GM19468 (cell line): ENCODE measurements at regions not wholly inside any gene's neighbourhood (a gene's known extent, or its start where the extent isn't known, plus 50 kb on each side); places are given as distances from the start of the nearest gene placed in this dataset.
A peak's percentile ranks its signal among the peaks of the same experiment; 100 is the strongest.

Experiments used
- ATAC-seq: cut with Tn5 transposase; IDR thresholded peaks from one replicate; pipeline ENCODE4 v1.9.1; 2021; ENCODE audit warnings: mild to moderate bottlenecking, moderate library complexity, moderate number of reproducible peaks; ENCODE audit not compliant: unreplicated experiment; ENCODE audit errors: extremely low read depth

DNA sequence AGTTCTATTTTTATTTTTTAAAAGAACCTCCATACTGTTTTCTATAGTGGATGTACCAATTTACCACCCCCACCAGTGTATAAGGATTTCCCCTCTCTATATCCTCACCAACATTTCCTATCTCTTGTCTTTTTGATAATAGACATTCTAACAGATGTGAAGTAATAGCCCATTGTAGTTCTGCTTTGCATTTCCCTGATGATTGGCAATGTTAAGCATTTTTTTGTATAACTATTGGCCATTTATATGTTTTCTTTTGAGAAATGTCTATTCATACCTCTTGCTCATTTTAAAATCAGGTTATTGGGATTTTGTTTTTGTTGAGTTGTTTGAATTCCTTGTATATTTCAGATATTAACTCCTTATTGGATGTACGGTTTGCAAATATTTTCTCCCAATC lies 251.1 kb upstream of the HTR2C start:
- no peak for ATAC-seq

DNA sequence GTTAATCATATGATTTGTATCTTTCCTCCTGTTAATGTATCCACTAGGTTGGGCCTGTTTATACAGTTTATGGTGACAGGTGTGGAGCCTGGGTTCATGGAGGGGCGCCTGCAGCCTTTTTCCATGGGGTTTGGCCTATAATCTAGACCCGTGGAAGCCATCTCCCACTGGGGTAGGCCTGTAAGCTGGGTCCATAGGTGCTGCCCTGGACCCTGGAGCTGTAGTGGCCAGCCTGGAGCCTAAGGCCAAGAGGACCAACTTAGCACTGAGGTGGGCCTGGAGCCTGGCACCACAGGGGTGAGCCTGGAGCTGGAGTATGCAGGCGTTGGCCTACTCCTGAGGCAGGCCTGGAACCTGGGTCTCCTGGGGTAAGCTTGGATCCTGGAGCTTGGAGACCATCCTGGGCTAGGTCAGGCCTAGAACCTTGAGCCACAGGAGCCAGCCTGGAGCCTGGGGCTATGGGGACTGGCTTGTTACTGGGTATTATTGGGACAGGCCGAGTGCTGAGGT lies 249.4 kb upstream of the HTR2C start:
- ATAC-seq = no peak

DNA sequence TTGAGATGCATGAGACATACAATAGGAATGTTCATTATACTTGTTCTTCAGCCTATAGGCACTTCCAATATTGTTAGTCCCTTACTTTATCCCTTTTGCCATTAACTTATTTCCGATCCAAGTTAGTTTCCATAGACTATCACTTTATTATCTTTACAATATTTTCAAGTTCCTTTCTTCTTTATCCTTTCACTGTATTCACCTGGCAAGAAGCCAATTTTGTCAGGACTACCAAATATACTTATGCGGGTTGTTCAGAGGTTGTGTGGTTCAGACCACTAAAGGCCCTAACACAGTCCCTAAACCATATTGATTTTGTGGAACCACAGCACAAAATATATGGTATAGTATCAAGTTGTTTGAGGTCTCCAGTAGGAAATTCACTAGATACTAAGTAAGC lies 245.0 kb upstream of the HTR2C start:
- no peak for ATAC-seq

DNA sequence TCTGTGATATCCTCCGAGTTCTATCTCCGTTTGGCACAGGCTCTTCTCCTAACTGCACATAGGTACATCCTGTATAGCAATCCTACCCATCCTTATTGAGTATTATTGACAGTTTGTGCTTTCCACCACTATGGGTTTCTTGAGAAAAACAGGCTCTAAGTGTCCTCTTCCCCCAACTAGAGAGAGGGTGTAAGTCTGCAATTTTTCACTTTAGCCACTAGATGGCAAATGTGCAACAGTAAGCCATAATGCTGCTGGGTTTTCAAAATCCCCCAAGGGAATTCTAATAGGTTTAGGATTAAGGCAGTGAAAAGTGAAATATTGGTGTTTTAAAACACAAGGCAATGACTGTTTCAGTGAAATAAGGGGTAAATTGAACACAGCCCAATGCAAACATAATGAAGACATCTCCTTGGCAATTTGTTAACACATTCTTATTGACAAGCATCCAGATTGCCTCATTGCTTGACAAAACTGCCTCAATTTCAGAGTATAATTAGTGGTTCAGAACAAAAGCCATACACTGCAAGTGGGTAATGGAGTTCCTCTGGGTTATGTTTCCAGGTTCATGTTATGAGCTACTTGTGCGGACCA lies 239.0 kb upstream of the HTR2C start:
- peak; percentile 89 for ATAC-seq

DNA sequence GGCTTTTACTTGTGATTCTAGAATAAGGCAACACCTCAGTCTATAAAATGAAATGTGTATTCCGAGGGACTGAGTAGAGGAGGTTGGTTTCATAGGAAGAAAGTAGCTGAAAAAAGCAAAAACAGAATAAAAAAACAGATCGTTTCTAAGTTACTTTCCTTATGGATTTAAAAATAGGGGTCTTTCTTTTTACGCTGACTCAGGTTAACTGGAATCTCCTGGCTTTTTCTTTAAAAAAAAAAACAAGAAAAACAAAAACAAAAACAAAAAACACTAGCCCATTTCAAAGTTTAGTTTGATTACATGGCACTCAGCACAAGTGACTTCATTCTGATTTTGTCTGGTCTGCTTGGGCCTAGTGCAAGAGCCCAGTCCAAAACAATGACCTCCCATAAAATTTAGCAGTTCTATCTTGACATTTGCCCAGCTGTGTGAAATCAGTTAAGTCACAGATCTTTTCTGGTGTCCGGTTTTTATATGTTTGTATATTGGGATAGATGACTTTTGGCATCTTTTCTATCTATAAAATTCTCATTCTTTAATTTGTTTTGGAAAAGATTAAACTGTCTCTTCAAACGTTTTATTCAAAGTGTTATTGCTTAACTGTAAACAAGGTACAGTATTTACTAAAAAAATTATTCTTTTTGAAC lies 222.7 kb upstream of the HTR2C start:
- no peak for ATAC-seq

DNA sequence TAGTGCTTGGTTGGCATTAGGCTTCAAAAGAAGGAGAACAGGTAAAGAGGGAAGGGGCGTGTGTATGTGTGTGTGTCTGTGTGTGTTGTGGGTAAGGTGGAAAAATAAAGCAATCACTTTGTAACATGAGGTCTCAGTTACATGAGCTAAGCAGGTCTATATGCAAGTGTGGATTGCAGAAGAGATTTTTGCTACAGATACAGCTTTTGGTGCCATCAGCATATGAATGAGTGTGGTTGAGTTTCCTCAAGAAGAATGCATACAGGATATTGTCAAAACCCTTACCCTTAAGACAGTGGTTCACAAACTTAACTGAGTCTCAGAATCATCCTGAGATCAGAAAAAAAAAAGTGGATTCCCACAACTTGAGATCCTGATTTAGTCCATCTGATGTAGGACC lies 220.5 kb upstream of the HTR2C start:
- no peak for ATAC-seq

DNA sequence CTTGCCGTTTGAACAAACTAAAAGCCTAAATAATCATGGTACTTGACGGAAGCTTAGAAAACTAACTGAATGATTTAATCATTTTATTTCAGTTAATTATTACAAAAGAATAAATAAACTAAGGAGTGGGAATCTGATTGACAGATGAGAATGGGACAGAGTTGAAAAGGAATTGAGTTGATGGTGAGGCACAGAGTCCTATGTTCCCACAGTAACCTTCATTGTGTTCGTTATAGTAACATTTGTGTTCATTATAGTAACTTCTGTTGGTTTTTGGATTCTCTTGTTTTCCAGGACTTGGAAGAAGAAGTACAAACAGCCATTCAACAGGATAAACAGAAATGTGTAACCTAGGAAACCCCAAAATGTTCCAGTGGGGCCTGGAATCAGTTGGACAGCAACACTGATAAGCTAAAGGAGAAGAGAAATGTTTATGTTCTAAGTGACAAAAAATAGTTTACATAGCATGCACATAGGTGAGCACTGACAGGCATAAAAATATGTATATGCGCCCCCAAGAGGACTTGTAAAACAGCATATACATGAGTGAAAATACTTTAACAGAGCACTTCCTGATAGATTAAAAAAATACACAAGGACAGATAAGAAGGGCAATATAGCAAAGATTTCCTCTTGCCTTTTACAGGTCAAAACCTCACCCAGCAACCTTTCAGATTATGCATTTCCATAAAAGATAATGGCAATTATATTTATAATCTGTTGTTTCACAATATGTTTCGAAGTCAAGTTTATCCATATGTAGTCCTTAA lies 218.6 kb upstream of the HTR2C start:
- ATAC-seq = no peak

DNA sequence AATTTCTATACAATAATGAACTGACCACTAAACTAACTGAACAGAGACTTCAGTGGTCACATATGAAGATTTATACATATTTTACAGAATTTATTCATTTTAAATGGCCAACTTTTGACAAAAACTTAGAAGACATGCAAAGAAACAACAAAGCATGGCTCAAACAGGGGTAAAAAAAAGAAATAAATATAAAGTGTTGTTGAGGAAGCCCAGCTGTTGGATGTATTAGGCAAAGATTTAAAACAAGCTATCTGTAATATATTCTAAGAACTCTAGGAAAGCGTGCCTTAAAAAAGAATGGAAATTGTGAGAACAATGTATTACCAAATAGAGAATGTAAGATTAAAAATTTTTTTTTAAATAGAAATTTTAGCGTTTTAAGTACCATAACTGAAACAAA lies 210.9 kb upstream of the HTR2C start:
- ATAC-seq = no peak

DNA sequence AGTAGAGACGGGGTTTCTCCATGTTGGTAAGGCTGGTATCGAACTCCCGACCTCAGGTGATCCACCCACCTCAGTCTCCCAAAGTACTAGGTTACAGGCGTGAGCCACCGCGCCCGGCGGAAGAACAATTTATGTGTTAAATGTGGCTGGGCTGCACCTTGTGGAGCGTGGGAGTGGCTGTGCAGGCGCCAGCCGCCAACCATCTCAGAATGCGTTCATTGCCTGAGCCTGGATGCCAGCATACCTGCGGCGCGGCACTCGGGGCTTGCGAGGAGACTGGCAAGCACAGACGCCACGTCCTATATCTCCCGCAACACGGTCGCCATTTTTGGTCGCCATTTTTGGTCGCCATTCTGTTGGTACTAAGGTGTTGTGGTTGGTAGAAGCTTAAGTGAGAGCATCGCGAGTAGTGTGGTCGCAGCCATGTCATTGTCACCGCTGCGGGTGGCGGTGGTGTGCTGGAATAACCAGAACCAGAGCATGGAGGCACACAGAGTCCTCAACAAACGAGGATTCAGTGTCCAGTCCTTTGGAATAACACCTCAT lies 193.6 kb upstream of the HTR2C start:
- no peak for ATAC-seq
